NCI-H460 (cell line): ENCODE measurements at regions not wholly inside any gene's neighbourhood (a gene's known extent, or its start where the extent isn't known, plus 50 kb on each side); places are given as distances from the start of the nearest gene placed in this dataset.
"Not testable (repeated sequence)": the region's sequence is repeated elsewhere in the genome, so short reads cannot be mapped to it uniquely, and the experiment has no call there.

ENCODE experiments used
- DNase-seq: peaks from one replicate; pipeline ENCODE4 v3.0.0-alpha.2; 2016; ENCODE audit warnings: low read depth; ENCODE audit errors: extremely low read depth

DNA sequence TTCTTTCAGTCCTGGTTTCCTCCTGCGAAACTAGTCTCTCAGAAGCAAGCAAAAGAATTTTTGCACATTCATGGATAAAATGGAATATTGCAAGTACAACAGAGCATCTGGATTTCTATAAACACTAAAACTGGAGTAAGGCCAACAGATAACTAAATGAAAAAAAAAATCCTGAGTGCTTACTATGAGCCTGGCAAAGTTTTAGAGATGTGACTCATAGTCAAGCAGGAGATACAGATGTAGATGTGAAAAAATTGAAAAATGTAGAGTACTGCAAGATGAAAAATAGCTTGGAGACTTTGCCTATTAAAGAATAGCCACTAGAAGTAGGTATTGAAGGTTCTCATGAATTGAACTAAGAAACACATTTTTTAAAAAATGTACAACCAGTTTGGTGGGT is 397.4 kb downstream of the OTOL1 start:
- DNase-seq: no peak

DNA sequence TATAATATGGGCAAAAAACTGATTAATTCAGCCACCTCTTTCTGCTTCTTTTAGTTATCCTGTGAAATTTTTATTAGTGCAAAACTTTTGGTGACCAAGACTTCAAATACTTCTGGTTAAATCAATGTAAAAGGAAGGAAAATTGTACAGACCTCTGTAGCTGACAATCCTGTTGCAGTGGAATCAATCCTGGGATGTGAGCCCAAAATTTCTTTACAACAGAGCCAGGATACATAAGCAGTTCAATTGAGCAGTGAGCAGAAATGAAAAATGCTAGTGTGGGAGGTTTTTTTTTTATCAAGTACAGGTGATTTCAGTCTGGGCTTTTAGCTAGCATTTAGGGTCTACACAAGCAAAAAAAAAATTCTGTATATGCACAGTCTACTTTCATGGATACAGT is 398.0 kb downstream of the OTOL1 start:
- DNase-seq: no peak

DNA sequence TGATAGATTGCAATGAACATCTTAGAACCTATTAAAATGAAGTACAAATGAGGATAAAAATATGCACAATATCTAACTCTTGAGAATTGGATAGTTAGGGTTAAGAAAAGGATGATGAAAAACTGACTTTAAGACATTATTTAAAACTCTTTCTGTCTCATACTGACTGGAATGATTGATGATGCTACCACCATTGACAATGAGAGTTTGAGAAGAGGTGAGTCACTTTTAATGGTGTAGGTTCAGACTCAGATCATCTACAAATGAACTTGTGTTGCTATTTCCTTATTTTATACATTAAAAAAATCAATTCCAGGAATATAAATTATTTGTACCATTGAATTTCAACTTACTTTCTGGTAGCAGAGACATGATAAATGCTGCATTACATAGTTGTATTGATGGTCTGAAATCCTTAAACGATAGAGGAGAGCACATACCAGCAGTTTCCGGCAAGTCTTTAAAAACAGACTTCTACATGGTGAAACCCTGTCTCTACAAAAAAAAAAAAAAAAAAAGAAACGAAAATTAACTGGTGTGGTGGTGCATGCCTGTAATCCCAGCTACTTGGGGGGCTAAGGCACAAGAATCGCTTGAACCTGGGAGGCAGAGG is 409.0 kb downstream of the OTOL1 start:
- no peak for DNase-seq

DNA sequence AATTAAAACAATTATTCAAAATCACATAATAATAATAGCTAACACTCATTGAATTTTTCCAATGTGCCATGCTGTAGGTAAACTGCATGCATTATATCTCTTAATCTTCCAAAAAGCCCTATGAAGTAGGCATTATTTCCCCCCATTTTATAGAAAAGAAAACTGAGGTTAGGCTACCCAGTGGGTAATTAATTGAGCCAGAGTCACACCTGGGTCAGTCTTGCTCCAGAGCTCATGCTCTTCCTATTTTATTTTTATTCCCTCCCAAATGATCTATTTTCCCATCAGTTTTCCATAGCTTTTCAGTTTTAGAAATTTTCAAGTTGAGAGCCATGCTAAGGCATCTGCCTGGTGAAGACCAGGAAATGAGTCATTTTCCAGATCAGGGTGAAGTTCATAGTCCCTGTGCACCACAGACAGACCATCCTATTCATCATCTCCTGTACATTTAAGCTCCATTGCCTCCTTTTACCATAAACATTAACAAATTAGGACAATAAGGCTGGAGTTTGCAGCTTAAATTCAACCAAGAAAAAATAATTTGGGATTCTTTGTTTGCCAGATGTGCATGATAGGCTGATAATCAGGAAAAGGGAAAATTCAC is 417.3 kb downstream of the OTOL1 start:
- DNase-seq: no peak

DNA sequence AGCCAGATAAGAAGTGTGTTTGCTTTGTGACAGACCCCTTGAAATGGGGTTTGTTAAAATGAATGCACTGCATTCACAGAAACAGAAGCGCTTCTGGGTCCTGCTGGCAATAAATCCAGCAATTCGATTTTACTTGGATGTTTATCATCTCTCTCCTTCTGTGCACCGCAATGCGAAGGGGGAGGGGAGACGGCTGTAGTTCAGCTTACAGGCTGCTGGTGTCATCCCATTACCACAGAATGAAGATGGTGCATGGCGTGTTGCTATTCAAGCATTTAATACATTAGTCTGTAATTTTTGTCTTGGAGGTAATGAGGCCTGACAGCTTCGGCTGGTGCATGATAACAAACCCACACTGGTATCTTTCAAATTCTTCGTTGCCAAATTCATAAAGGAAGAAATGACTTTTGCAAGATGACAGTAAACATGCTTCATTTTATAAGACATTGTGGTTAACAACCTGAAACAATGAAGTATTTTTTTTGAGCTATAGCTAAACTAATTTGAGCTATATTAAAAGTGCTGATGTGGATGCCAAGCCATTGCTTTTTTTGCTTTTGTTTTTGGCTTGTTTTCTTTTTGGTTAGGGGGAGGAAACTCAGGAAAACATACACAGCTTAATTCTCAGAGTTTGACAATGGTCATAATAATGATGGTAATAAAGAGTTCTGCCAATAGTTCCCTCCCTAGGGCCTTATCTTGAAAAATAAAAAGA is 418.3 kb downstream of the OTOL1 start:
- peak; percentile 58 for DNase-seq

DNA sequence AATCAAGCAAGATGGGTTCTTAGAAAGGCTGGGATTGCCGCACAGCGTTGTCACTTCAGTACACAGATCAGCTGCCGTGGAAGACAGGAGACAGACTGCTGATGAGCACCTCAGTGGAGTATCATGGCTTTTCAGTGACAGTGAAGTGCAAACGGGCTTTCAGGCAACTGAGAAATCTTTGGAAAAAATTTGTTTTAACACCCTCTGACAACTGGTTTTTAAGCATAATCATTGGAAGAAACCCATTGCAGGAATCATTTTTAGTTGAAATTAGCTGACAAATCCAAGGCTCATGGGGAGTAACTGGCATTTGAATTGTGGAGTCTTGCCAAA is 418.8 kb downstream of the OTOL1 start:
- DNase-seq: no peak

DNA sequence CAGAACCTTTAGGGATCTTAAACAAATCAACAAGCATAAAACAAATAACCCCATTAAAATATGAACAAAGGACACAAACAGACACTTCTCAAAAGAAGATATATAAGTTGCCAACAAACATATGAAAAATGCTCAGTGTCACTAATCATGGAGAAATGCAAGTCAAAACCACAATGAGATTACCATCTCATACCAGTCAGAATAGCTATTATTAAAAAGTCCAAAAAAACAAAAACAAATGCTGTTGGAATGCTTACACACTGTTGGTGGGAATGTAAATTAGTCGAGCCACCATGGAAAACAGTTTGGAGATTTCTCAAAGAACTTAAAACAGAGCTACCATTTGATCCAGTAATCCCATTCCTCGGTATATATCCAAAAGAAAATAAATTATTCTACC is 423.6 kb downstream of the OTOL1 start:
- no peak for DNase-seq

DNA sequence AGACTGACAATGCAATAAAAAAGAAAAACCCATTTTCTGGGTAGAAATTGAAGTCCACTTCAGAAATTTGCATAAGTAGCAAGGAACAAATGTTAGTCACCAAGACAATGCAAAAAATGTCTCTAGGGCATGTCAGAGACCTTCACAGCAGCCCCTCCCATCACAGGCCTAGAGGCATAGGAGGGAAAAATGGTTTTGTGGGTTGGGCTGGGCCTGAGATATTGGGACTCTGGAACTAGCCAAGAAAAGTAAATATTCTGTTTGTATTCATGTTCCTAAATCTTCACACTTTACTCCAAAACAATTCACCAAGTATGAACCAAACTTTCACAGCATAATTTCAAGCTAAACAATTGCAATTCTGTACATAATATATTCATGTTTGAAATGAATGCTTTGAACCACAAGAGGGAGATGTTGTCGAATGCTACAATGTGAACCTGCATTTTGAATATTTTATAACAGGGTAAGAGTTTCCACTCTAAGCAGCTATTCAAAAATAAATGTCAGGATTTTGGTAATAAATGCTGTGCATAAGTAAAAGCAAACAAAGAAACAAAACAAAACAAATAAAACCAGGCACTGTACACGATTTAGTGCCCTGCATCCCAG is 429.2 kb downstream of the OTOL1 start:
- no peak for DNase-seq

DNA sequence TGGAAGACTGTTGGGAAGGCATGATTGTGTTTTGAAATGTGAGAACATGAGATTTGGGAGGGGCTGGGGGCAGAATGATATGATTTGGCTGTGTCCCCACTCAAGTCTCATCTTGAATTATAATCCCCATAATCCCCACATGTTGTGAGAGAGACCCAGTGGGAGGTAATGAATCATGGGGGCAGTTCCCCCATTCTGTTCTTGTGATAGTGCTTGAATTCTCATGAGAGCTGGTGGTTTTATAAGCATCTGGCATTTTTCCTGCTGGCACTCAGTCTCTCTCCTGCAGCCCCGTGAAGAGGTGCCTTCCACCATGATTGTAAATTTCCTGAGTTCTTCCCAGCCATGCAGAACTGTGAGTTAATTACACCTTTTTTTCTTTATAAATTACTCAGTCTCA is 430.5 kb downstream of the OTOL1 start:
- DNase-seq: no peak

DNA sequence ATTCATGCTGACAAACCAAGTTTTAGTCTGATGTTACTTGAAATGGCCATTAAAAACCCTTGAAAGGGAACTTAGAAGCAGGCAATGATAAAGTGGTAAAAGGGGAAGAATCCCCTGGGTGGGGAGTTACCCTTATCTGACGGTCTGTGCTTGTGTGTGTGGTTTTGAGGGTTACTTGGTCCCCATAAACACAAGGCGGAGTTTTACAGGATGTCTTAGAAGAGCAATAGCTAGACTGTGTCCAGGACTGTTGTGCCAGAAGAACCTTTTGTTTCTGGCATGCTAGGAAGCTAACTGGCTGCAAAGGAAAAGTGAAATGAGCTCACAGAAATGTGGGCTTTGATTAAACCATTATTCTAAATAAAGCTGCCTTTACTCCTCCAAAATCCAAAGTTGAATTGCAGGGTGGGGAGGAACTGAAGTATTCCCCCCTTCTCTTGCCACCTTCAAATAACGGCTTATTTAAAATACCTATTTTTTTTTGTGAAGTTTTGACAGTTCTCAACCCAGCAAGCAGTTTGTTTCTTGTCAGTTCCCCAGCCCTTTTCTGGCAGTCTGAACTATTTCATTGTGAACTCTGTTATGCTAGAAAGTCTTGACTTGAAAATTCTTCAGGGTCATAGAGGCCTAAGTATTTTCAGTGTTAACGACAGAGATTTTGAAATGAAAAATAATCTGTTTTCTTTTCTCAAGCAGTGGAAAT is 443.5 kb downstream of the OTOL1 start:
- no peak for DNase-seq

DNA sequence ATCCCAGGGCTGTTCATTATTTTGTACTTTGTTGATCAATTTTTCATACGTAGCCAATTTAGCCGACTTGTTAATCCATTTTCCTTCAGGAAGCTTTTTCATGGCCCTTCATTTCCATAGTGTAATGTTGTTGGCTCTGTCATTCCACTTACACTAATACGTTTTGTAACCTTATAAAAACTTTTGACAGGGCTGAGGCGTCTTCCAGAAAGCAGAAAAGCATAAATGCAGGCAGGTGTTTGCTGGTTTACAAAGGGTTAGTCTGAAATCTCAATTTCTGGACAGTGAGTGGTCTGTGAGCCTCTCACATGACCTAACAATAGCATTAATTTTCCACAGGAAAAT is 444.0 kb downstream of the OTOL1 start:
- no peak for DNase-seq

DNA sequence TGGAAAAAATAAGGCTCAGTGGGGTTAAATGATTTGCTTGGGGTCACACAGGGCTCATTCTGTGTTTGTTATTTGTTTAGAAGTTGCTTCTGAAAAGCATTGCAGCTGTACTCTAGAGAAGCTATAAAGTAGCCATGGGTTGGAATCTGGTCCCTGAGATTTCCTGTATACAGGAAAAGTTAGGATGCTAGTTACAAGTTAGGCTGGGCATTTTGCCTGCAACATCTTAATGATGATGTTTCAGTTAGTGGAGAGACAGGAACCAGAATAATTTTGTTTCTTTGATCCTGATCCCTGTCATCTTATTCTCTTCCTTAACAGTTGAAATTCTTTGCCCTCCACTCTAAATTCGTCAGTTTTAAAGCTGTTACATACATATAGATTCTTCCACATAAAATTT is 445.3 kb downstream of the OTOL1 start:
- DNase-seq: no peak

DNA sequence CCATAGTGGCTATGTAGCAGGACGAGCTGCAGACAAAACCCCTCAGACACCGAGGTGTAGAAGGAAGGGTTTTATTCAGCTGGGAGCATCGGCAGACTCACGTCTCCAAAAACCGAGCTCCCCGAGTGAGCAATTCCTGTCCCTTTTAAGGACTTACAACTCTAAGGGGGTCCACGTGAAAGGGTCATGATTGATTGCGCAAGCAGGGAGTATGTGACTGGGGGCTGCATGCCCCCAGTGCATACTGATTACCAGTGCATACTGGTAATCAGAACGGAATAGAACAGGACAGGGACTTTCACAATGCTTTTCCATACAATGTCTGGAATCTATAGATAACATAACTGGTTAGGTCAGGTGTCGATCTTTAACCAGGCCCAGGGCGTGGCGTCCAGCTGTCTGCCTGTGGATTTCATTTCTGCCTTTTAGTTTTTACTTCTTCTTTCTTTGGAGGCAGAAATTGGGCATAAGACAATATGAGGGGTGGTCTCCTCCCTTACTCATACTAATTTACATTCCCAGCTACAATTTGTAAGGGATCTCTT is 447.3 kb downstream of the OTOL1 start:
- not testable (repeated sequence) for DNase-seq

DNA sequence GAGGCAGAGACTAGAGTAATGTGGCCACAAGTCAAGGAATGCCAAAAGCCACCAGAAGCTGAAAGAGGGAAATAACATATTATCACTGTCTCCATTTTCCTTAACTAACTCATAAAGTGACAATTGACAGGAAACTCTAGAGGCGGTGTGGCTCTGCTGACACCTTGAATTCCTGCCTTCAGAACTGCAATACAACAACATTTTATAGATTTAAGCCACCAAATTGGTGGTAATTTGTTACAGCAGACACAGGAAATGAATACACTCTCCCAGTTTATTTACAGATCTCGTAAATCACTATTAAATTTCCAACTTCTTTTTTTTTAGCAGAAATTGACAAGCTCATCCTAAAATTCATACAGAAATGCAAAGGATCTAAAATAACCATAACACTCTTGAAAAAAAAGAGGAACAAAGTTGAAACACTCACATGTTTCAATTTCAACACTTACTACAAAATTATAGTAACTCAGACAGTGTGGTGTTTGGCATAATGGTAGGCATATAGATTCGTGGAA is 449.9 kb downstream of the OTOL1 start:
- no peak for DNase-seq

DNA sequence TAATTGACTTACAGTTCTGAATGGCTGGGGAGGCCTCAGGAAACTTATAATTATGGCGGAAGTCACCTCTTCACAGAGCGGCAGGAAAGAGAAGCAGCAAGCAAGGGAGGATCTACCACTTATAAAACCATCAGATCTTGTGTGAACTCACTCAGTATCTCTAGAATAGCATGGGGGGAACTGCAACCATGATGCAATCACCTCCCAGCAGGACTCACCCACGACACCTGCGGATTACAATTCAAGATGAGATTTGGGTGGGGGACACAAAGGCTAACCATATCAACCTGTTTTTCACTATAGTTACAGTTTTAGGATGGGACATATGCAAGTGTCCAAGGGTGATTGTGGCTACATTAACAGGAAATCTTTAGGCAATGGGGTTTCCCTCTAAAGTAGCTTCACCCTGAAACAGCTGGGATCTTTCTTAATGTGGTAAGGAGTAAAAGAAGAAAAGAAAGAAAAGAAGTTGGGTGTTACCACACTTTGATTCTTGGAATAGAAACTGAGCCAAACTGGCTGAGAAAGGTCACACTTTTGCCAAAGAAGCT is 453.8 kb downstream of the OTOL1 start:
- DNase-seq: no peak

DNA sequence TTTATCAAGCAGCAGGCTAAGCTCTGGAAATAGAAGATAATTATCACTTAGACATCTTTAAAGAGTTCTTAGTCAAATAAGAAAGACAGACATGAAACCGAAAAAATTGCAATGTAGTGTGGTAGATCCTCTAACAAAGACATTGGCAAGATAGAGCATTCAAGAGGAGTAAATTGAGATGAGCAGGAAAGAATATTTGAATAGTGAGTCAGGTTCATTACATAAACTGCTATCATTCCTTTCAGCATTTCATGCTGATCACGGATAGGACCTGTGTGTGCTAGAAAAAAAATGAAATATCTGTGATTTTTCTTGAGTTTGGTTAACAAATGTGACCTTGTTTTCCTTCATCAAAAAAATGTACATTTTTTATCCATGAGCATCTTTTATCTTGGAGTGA is 460.9 kb downstream of the OTOL1 start:
- peak; percentile 1 for DNase-seq

DNA sequence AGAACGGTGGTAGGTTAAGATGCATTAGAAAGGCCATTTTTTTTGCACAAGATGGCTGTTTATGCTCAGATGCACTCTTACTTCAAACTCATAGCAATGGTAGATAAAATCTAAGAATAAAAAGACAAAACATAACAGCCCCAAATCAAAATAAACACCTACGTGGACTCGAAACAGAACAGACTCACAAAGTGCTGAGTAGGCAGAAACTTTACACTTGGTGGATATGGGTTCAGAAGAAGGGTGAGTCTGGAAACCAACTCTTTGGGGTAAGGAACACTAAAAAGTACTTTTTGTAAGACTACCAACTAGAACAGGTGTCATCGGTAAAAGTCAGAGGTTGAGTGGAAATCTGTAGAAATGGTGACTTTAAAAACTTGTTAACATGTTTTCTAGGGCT is 468.2 kb downstream of the OTOL1 start:
- DNase-seq: no peak

DNA sequence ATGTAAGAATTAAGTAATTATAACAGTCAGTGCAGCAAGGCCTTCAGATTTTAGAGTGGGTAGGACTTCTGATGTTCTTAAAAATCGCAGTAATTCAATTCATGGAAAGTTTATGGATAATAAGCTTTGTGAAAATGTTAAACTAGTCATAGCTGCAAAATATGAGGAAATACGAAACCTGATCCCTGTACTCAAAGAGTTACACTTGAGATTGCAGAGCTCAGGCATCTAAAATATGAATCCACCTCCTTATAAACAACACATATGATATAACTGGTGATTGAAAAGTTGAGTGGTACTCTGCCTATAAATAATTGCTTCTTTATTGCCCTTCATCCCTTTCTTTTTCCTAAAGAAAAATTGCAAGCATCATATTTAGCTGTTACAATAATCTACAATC is 473.3 kb downstream of the OTOL1 start:
- DNase-seq: no peak

DNA sequence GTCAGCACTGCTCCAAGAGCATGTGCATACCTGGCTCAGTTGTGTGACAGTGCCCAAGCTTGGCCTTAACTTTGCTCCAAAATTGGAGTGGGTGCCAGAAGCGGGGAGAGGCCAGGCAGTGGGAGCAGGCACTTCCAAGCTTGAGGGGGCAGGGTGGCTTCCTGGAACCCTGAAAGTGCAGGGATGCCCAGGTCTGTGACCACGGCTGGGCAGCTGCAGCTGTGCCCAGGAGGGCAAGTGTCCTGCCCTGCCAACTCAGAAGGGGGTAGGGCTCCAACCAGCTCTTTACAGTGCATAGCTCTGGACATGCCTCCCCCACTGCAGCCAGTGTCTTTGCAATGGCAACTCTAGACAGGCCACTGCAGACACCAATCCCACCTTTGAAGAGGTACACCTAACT is 478.6 kb downstream of the OTOL1 start:
- no peak for DNase-seq

DNA sequence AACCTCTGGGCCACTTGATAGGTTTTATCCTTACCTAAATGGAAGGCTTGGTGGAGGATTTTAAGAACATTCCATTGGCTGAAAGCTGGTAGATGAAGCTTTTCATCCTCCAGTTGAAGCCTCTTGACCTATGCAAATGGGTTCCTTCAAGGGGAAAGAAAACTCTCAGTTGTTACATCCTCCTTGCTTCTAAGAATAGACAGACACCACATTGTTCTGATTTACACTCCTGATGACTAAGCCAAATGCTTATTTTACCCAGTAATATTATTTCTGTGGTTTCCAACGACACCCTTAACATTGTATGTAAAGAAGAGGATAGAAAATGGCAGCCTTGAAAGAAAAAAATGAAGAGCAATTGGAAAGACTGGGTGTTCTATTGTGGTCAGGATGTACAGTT is 480.5 kb downstream of the OTOL1 start:
- DNase-seq: no peak

DNA sequence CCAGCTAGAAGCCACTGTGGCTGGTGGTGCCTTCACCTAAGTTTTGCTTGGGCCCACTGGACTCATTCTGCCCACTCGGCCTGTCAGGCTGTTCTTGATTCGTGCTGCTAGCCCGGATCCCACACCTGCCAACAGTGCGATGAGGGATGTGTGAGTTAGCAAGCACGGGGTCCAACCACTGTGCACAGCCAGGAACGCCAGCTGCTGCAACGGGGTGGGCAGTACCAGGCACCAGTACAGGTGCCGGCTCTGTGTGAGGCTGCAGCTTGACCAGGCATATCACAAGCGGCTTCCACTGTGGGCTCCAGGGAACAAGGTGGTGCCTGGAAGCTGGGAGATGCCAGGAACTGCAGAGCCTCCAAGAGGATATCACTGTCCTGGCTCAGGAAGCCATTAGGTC is 481.2 kb downstream of the OTOL1 start:
- DNase-seq: no peak
